IPS-NIHi11 (cell line): ENCODE measurements at regions not wholly inside any gene's neighbourhood (a gene's known extent, or its start where the extent isn't known, plus 50 kb on each side); places are given as distances from the start of the nearest gene placed in this dataset.

ENCODE experiments used
- DNase-seq: peaks from one replicate; pipeline ENCODE4 v3.0.0; 2012; ENCODE audit warnings: mixed read lengths, low spot score

- no peak for DNase-seq
These were observed 186.8 kb downstream of the NDFIP2 start for GRCh38 chr13:79667771-79668170.

GRCh38 chr13:79663977-79664636 is 183.2 kb downstream of the NDFIP2 start:
- DNase-seq, result no peak

GRCh38 chr13:79663435-79663834 is 182.5 kb downstream of the NDFIP2 start:
- DNase-seq, result no peak

GRCh38 chr13:79662882-79663281 is 181.9 kb downstream of the NDFIP2 start:
- no peak for DNase-seq

GRCh38 chr13:79660361-79660760 is 179.4 kb downstream of the NDFIP2 start:
- DNase-seq, result no peak

GRCh38 chr13:79659121-79659521 is 178.2 kb downstream of the NDFIP2 start:
- DNase-seq, result peak; percentile 17

GRCh38 chr13:79658333-79658975 is 177.5 kb downstream of the NDFIP2 start:
- no peak for DNase-seq

- DNase-seq, result no peak
These were observed 174.6 kb downstream of the NDFIP2 start for GRCh38 chr13:79655509-79655908.

GRCh38 chr13:79654520-79654919 is 173.6 kb downstream of the NDFIP2 start:
- no peak for DNase-seq

- DNase-seq, result no peak
These were observed 169.7 kb downstream of the NDFIP2 start for GRCh38 chr13:79650688-79651087.

- no peak for DNase-seq
These were observed 167.2 kb downstream of the NDFIP2 start for GRCh38 chr13:79648191-79648590.

- no peak for DNase-seq
These were observed 166.6 kb downstream of the NDFIP2 start for GRCh38 chr13:79647533-79647932.

- no peak for DNase-seq
These were observed 165.9 kb downstream of the NDFIP2 start for GRCh38 chr13:79646880-79647279.

GRCh38 chr13:79645569-79645968 is 164.6 kb downstream of the NDFIP2 start:
- no peak for DNase-seq

GRCh38 chr13:79642596-79642995 is 161.6 kb downstream of the NDFIP2 start:
- DNase-seq, result no peak

GRCh38 chr13:79637133-79637763 is 156.3 kb downstream of the NDFIP2 start:
- DNase-seq, result no peak

GRCh38 chr13:79631051-79631659 is 150.2 kb downstream of the NDFIP2 start:
- peak; percentile 7 for DNase-seq

GRCh38 chr13:79628463-79628862 is 147.5 kb downstream of the NDFIP2 start:
- DNase-seq, result no peak

- DNase-seq, result no peak
These were observed 146.0 kb downstream of the NDFIP2 start for GRCh38 chr13:79626924-79627323.

GRCh38 chr13:79625517-79625916 is 144.6 kb downstream of the NDFIP2 start:
- DNase-seq, result no peak

GRCh38 chr13:79621902-79622301 is 140.9 kb downstream of the NDFIP2 start:
- DNase-seq, result no peak

- no peak for DNase-seq
These were observed 140.5 kb downstream of the NDFIP2 start for GRCh38 chr13:79621449-79621848.
